OCI-LY1 (cell line): ENCODE measurements at regions not wholly inside any gene's neighbourhood (a gene's known extent, or its start where the extent isn't known, plus 50 kb on each side); places are given as distances from the start of the nearest gene placed in this dataset.

Source experiments
- EZH2 ChIP-seq: fragments of 200-600 bp; sonication (generic), shearing (Covaris generic); IDR thresholded peaks from 2 replicates; pipeline ENCODE4 v1.8.0; 2017; ENCODE audit warnings: borderline replicate concordance, mixed run types, mild to moderate bottlenecking, antibody characterized with exemption, low read length, moderate library complexity, mixed read lengths
- TF ChIP-seq, protein P1 (sequence below): fragments of 200-600 bp; sonication (generic), shearing (Covaris generic); IDR thresholded peaks from 2 replicates; pipeline ENCODE4 v1.5.1; 2017; ENCODE audit warnings: mild to moderate bottlenecking, antibody characterized with exemption, low read length, moderate library complexity, mixed read lengths

DNA sequence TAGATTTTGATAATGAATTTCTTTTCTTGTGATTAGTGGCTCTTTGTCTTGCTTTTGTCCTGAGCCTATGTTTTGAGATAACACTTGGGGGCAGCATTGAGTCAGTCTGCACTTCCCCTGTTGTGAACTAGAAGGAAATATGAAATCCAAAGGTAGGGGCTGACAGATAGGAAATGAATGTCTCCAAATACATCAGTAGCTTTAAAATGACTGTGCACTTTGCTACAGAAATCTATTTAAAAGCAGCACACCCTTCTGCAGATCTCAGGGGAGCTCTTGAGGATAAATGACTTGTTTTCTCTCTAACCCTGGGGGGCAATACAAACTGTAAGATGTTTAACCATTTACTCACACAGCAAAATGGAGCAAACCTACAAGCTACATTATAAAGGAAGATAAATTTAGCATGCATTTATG, 176.0 kb upstream of the MYO3A start:
- TF ChIP-seq, protein P1, sequence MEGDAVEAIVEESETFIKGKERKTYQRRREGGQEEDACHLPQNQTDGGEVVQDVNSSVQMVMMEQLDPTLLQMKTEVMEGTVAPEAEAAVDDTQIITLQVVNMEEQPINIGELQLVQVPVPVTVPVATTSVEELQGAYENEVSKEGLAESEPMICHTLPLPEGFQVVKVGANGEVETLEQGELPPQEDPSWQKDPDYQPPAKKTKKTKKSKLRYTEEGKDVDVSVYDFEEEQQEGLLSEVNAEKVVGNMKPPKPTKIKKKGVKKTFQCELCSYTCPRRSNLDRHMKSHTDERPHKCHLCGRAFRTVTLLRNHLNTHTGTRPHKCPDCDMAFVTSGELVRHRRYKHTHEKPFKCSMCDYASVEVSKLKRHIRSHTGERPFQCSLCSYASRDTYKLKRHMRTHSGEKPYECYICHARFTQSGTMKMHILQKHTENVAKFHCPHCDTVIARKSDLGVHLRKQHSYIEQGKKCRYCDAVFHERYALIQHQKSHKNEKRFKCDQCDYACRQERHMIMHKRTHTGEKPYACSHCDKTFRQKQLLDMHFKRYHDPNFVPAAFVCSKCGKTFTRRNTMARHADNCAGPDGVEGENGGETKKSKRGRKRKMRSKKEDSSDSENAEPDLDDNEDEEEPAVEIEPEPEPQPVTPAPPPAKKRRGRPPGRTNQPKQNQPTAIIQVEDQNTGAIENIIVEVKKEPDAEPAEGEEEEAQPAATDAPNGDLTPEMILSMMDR, result peak; percentile 84
- TF ChIP-seq EZH2, result no peak
